LNCaP clone FGC (cell line): ENCODE measurements at regions not wholly inside any gene's neighbourhood (a gene's known extent, or its start where the extent isn't known, plus 50 kb on each side); places are given as distances from the start of the nearest gene placed in this dataset.

ENCODE experiments used
- DNase-seq: peaks from one replicate; pipeline ENCODE4 v3.0.0-alpha.2; 2011; ENCODE audit warnings: low read depth
- H3K4me3 ChIP-seq: 2 replicates; pipeline ENCODE4 v1.5.1; 2011; ENCODE audit warnings: mild to moderate bottlenecking, low read depth, low read length, control low read depth
- CTCF ChIP-seq: IDR thresholded peaks from 2 replicates; pipeline ENCODE4 v1.5.1; 2012; ENCODE audit warnings: mild to moderate bottlenecking; ENCODE audit not compliant: control insufficient read depth, insufficient read depth; ENCODE audit errors: extremely low read depth

- DNase-seq: no peak
- H3K4me3 ChIP-seq: no peak overlapping the region
- no peak for TF ChIP-seq CTCF
These were observed 353.4 kb downstream of the OLFM4 start for GRCh38 chr13:53382008-53382407.

- no peak overlapping the region for H3K4me3 ChIP-seq
- no peak for DNase-seq
- TF ChIP-seq CTCF: no peak
These were observed 369.4 kb downstream of the OLFM4 start for GRCh38 chr13:53398051-53398450.

- DNase-seq: no peak
- no peak for TF ChIP-seq CTCF
These were observed 377.0 kb downstream of the OLFM4 start for GRCh38 chr13:53405616-53406015.

GRCh38 chr13:53408306-53408705 is 379.7 kb downstream of the OLFM4 start:
- no peak overlapping the region for H3K4me3 ChIP-seq
- no peak for DNase-seq
- no peak for TF ChIP-seq CTCF

More at GRCh38 chr13:53405616-53406015, 377.0 kb downstream of the OLFM4 start:
- H3K4me3 ChIP-seq: no peak overlapping the region

- DNase-seq: no peak
- TF ChIP-seq CTCF: no peak
- no peak overlapping the region for H3K4me3 ChIP-seq
These were observed 380.4 kb downstream of the OLFM4 start for GRCh38 chr13:53408847-53409568.

GRCh38 chr13:53411463-53411862 is 382.9 kb downstream of the OLFM4 start:
- no peak overlapping the region for H3K4me3 ChIP-seq
- TF ChIP-seq CTCF: no peak
- no peak for DNase-seq

- no peak for DNase-seq
- TF ChIP-seq CTCF: no peak
These were observed 386.5 kb downstream of the OLFM4 start for GRCh38 chr13:53415135-53415534.

More at GRCh38 chr13:53415135-53415534, 386.5 kb downstream of the OLFM4 start:
- H3K4me3 ChIP-seq: no peak overlapping the region
